ENCODE measurements at regions not wholly inside any gene's neighbourhood (a gene's known extent, or its start where the extent isn't known, plus 50 kb on each side); places are given as distances from the start of the nearest gene placed in this dataset.
A peak's percentile ranks its signal among the peaks of the same experiment; 100 is the strongest.
"Not testable (repeated sequence)": the region's sequence is repeated elsewhere in the genome, so short reads cannot be mapped to it uniquely, and the experiment has no call there.

DNA sequence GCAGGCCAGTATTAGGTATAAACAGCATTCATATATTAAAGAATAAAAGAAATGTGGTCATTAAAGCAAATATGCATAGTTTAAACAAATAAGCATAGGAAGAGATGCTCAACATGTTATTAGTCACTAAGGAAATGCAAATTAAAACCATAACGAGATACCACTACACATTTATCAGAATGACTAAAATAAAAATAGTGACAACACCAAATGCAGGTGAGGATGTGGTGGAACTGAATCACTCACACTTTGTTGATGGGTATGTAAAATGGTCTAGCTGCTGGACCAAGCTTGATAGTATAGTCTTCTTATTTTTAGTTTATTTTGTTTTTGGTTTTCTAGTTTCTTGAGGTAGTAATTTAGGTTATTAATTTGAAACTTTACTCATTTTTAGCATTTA is 242.9 kb downstream of the HGF start:
- no peak for FAIRE-seq

DNA sequence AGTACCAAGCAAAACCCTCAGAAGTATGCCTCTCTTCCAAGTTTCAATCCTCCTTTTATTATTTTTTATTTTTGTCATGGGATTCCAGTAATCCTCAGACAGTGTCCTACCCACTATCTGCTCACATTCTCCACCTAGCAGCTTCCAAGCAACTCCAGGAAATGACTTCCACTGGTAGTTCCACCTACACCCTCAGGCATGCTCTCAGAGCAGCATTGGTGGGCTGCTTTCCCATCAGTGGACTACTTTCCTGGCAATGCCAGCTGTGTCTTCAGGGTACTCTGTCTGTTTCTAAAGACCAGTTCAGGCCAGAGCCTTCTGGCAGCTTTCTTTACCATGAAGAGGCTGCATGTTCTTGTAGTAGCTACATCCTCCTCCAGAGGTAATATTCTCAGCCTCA is 244.0 kb downstream of the HGF start:
- no peak for FAIRE-seq

DNA sequence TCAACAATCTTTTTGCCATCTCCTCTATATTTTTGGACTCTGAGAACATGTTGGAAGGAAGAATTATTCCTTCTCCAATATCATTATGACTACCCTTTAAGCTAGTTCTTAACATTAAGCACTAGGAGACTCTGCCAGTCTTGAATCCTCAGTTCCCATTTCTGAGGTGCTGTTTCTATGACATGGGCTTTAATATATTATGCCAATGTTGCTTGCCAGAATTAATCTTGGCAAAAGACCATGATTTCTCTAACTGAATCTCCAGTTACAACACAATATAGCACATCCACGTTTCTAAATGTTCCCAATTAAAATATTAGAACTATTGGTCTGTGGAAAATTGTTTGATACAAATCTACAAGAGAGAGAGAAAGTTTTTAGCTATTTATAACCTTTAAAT is 250.0 kb downstream of the HGF start:
- no peak for FAIRE-seq

DNA sequence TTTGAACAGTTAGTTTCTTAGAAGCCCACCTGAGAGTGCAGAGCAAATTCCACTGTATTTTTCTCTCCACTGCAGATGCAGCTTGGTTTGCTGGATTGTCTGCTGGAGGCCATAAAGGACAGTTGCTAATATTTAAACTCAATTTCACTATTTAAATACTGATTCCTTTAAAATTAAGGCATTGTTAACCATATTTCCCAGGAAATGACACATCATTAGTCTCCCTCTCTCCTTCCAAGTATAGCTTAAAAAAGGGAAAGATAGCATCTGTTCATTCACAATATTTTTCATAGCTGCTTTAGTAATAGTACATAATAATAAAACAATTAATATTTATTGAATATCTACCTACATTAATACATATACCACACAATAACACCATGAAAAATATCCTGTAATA is 252.9 kb downstream of the HGF start:
- FAIRE-seq: no peak

DNA sequence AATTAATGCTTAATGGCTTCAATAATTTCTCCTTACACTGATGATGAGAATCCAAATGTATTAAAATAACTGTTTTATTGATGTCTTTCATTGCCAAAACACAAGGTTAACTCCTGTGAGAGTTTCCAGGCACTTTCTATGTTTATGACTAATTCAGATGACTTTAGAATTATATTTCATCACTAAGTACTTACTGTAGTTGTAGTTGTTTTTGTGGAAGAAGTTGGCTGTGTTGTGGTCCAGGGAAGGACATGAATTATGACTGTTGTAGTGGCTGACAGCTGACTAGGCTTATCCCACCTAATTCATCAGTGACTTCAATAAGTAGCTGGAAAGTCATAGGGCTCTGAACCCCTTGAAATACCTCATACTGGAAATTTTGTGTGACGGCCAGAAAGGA is 254.8 kb downstream of the HGF start:
- no peak for FAIRE-seq

DNA sequence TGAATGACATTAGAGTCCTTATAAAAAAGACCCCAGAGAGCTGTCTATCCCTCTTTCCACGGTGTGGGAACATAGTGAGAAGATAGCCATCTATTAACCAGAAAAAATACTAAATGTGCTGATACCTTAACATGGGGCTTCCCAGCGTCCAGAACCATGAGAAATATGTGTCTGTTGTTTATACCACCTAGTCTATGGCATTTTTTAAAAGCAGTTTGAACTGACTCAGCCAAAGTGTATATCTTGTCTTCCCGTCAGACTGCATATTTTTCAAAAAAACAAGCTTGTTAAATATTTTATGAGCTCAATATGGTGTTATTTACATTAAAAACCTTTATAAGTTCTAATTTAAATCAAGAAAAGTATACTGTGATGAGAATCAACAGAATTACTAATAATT is 255.3 kb downstream of the HGF start:
- FAIRE-seq: no peak

DNA sequence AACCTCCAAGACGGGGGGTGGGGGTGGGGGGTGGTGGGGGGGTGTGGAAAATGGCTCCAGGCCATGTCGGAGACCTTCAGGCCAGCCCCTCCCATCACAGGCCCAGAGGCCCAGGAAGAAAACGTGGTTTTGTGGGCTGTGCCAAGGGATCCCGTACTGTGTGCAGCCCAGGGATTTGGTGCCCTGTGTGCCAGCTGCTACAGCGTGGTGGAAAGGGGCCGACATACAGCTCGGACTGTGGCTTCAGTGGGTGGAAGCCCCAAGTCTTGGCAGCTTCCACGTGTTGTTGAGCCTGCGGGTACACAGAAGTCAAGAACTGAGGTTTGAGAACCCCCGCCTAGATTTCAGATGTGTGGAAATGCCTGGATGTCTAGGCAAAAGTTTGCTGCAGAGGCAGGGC is 259.7 kb downstream of the HGF start:
- FAIRE-seq: no peak

DNA sequence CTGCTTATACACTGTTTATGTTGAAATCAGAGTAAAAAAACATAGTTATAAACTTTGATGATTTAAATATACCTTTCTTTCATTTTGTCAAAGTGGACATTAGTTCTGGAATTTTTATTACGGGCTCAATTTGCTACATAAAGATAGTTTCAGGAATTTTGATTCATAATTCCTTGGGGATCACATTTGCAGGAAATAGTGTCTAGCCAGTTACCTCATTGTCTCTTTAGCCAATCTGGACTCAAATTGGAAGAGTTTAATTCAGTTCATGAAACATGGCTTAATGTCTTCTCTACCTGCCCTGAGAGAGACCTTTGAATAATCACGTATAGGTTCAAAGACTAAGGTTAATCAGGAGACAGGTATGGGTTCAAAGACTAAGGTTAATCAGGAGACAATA is 262.6 kb downstream of the HGF start:
- FAIRE-seq: no peak

DNA sequence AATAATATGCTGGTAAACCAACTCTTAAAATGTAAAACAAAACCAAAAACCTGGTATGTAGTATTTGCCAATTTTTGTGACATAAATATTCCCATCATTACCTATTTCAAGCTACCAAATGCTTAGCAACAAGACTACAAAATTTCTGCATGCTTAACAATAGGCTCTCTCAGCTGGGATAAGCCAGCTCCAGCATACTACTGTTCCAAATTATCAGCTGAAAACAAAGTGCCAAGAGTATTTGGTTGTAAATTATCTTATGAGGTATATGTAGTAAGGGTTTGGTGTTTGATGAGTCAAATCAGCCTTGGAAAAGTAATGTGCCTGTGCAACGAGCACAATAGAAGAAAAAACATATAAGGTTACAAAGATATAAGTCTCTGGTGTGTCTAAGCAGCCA is 263.2 kb downstream of the HGF start:
- FAIRE-seq: no peak

DNA sequence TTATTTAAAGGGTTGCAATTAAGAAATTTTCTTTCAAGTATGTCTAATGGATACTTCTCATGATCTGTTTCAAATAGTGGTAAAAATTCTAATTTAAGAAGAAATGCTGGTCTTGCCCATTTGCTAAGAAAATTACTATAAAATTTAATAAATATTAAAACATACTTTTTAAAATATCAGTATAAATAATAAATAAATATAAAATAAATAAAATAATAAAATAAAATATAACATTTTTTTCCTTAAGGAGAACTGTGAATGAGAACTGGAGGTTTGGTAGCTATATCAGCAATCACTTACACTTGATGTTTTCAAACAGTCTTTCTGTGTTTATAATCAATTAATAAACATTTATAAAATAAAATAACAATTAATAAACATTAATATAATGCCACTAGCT is 266.1 kb downstream of the HGF start:
- FAIRE-seq: peak; percentile 75

DNA sequence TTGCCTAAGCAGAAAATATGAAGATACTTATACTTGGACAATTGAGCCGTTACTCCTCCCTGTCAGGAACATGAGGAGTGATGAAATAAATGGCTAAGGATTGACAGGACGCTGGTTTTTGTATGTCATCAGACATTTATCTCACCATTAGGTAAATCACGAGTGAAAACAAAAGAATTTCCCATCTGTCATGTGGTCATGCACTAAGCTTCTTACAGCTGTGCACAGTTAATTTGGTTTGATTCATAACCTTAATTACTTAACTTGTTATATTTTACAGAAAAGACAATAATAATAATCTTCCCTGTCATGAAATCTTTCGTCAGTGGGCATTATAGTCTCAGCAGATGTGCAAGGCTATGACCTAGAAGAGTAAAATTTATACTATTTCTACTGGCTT is 266.5 kb downstream of the HGF start:
- FAIRE-seq: no peak

DNA sequence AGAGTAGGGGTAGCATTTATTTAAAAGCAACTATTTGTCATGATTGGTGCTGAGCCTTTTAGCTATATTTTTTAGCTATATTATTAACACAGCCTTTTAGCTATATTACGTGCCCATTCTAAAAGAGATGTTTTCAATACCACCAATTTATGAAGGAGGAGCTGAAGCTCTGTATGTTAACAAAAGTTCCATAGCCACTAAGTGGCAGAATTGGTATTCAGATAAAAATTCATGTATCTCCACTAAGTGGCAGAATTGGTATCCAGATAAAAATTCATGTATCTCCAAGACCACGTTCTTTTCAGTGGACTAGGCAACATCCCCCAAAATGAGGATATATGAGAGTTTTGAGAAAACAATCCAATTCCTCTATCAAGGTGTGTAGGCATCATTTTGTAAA is 268.6 kb downstream of the HGF start:
- no peak for FAIRE-seq

DNA sequence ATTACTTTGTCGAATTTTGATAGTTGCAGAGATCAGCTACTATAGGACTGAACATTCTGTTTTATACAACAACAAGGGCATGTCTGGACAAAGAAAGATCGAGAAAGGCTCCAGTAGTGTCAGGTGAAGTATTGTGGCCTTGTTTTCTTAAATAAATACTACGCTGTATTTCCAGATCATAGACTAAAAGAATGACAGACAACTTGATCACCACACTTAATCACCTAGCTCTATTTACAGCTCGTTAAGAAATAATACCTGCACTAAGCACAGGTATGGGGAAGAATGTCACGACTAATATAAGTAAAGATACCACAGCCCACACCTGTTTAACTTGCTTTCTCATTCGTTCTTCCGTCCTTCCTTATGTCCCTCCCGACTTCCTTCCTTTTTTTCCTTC is 269.2 kb downstream of the HGF start:
- FAIRE-seq: no peak

DNA sequence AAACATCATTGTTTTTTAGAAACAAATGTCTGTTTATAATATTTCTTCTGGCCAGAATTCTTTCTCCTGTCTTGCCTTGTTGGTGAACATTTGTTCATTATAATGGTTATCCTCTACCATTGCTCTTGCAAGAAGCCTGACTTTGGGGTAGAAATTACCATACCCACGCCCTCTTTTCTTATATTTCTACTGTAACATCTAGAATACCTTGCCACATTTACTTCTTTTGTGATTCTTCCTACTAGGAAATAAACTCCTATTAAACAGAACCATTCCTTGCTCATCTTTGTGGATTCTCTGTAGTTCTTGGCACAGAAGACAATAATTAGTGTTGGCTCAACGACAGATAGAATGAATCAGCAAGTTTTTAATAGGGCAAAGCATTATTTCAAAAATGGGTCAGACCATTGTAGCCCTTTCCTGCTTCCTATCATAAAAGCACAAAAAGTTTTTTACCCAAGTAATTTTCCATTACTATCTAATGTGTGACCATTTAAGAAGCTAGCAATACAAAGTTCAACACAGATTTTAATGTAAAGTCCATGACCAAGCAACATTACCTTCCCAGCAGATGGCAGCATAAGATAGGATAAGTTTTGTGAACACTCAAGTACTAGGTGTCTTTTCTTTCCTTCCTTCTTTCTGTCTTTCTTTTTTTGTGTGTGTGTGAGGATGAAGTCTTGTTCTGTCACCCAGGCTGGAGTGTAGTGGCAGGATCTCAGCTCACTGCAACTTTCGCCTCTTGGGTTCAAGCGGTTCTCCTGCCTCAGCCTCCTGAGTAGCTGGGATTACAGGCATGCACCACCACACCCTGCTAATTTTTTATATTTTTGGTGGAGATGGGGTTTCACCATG is 270.4 kb downstream of the HGF start:
- no peak for FAIRE-seq

DNA sequence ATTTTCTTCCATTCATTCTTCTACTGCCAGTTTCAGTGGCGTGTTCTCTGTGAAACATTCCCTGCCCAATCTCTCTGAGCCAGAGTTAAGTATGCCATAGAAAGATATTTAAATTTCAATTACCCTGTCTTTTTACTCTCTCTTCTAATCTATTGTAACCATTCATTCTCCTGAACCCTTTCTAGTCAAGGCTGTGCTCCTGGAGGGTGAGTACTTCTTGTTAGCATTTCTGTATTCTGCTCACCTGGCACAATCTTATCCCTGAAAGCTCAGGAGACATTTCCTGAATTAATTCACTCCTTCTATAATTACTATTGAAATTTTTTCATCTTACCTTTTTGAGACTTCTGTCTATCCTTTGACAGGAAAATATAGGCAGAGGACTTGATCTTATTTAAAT is 271.7 kb downstream of the HGF start:
- no peak for FAIRE-seq

DNA sequence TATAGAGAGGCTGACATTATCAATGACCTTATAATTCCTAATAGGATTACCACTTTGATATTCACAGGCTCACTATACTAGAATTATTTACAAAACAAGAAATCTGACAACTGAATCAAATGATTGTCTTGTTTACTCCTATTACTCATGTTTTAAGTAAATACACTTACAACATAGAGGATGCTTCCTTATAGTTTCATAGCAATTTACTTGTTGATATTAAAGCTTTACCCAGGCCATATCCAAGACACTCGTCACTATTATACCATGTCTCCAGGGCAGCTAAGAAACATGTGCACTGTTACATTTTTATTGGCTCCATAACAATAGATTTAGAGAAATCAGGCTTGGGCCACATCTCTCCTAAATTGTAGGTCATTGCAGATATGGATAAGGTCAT is 276.9 kb downstream of the HGF start:
- no peak for FAIRE-seq

DNA sequence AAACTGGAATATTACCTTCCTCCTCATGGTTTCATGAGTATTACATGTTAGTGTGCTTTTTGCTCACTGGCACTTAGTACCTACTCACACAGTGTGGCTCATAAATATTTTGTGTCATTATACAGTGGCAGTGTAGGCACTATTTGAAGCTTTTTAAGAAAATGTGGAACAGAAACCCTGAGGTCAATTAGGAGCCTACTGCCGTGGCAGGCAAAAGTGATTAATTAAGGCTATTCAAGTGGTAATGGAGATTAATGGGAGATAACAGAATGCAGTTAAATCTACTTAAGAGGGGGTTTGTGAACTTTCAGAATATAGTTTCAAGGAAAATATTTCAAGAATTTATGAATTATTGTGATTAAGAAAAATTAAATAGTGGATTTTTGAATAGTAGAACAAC is 277.6 kb downstream of the HGF start:
- no peak for FAIRE-seq

DNA sequence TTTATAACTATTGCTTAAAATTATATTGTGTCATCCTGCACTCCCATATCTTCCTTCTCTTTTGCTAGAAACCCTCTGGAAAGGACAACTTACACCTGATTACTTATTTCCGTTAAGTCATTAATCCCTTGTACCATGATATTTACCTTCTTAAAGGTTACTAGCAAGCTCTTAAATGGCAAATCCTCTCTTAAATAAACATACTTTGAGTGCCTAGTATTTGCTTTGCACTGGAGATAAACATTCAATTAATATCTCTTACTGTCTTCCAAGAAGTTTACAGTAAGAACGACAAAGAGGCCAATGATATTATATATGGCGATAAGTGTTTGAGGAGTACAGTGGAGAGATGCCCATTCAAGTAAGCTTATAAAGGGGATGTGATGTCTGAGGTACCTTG is 278.3 kb downstream of the HGF start:
- FAIRE-seq: no peak

DNA sequence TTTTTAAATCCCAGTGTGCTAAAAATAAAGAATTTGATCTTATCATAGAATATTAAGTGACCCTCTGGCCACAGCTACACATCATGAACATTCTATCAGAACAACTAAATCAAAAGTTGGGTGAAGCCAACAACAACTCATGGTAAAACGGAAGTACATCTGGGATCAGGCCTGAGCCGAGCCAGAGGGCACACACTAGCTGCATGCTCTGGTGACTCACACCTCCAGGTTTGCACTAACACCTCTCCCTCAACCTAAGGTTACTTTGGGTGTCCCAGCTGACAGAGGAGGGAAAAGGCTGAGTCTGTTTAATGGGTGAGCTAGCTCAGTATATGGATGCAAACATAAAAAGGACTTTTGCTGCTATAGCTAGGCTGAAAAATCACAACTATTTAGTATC is 281.6 kb downstream of the HGF start:
- no peak for FAIRE-seq

DNA sequence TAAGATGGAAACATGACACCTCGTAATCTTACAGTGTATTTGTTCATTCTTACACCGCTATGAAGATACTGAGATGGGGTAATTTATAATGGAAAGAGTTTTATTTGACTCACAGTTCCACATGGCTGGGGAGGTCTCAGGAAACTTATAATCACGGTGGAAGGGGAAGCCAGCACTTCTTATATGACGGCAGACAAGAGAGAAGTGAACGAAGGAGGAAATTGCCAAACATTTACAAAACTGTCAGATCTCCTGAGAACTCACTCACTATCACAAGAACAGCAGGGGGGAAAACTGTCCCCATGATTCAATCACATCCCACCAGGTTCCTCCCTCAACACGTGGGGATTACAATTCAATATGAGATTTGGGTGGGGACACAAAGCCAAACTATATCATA is 282.3 kb downstream of the HGF start:
- FAIRE-seq: no peak

DNA sequence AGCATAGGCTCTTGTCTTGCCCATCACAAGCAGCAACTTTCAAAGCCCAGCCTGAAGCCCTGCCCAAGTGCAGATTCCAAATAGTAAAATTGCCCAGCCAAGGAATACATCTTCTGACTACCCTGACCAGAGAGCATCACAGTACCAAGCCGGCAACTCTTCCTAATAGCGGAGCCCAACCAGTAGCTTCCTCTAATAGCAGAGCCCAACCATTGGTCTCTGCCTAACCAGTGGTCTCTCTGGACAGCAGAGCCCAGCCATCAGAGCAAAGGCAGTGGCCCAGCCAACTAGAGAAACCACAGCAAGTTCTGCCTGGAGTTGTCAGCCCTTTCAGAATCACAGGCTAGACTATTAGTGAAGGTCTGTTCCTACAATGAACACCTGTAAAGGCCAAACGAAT is 285.6 kb downstream of the HGF start:
- FAIRE-seq: no peak

DNA sequence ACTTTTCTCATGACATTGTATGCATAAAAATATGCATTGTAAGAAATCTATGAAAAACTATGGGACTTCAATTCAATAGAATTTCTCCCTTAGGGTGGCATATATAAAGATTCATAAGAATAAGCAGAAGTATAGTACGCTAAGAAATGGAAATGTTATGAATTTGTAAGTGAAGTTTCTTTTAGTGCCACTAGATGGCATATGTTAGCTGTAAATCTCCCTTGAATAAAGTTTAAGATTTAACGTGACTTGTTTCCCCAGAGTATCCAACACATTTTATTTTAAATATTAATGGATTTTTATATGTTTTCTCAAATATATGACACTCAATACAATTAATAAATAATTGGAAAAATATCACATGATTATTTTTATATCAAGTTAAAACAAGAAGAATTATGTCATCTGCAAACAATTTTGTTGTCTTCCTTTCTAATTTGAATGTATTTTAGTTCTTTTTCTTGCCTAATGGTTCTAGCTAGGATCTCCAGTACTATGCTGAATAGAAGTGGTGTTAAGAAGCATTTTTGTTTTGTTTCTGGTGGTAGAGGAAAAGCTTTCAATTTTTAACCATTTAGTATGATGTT is 287.2 kb downstream of the HGF start:
- peak; percentile 38 for FAIRE-seq

DNA sequence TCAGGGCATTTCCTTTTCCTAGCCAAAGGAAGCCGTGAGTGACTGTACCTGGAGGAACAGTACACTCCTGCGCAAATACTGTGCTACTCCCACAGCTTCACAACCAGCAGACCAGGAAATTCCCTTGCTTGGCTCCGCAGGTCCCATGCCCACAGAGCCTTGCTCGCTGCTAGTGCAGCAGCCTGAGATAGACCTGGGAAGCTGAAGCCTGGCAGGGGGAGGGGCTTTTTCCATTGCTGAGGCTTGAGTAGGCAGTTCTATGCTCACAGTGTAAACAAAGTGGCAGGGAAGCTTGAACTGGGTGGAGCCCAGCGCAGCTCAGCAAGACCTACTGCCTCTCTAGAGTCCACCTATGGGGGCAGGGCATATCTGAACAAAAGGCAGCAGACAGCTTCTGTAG is 291.2 kb downstream of the HGF start:
- no peak for FAIRE-seq

DNA sequence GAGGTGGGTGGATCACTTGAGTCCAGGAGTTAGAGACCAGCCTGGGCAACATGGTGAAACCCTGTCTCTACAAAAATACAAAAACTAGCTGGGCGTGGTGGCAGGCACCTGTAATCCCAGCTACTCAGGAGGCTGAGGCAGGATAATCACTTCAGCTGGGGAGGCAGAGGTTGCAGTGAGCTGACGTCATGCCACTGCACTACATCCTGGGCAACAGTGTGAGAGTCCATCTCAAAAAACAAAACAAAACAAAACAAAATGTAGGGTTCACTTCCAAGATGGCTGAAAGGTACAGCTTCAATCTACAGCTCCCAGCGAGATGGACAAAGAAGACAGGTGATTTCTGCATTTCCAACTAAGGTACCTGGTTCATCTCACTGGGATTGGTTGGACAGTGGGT is 291.6 kb downstream of the HGF start:
- not testable (repeated sequence) for FAIRE-seq

DNA sequence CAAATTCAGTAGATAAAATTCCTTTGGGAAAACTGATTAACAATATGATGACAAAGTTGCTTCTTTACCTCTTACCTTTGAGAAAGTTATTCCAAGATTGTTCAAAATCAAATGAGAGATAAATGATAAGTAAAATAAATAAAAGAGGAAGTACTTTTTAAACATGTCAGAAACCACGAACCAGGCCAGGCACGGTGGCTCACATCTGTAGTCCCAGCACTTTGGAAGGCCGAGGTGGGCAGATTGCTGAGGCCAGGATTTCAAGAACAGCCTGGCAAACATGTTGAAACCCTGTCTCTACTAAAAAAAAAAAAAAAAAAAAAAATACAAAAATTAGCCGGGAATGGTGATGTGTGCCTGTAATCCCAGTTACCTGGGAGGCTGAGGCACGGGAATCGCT is 296.6 kb downstream of the HGF start:
- FAIRE-seq: no peak
